Fibroblast of gingiva (primary cell): ENCODE measurements at regions not wholly inside any gene's neighbourhood (a gene's known extent, or its start where the extent isn't known, plus 50 kb on each side); places are given as distances from the start of the nearest gene placed in this dataset.

Experiments
- DNase-seq: peaks from one replicate; pipeline ENCODE4 v3.0.0-alpha.2; 2011; ENCODE audit warnings: low read depth

DNA sequence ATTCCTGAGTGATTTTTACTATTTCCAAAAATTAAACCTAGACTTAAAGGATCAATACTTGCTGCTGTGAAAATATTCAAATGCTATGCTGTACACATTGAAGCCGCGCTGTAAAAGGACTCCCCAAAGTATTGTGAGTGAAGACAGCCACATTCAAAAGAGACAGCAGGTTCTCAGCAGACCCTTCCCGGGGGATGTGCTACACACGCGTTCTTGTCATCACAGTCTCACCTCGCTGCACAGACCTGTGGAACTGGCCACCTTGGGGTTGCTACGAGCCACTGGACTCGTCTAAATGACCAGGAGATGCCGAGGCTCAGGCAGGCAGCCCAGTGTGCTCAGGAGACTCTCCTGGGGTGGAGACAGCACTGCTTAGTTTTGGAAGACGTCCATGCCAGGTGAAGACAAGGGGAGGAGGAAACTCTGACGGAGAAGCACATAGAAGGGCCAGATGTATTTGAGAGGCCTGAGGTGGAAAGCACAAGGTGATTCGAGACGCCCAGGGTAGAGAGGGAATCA lies 367.7 kb upstream of the SHH start:
- DNase-seq: no peak

DNA sequence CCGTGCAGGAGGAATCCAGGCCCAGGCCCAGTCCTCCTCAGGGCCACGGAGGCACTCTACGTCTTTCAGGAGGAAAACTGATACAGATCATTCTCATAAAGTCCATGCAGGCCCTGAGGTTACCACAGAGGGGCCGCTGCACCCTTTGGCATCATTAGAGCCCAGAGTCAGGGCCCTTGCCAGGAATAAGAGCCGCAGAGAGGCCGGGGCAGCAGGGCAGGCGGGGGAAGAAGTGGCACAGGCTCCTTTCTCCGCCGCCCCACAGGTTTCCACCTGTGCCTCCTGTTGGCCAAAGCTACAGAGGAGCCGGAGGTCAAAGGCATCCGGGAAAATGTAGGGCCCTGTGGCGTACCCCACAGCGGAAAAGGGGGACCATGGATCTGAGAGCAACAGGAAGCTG lies 366.6 kb upstream of the SHH start:
- DNase-seq: no peak

GRCh38 chr7:156178214-156178613 lies 366.0 kb upstream of the SHH start:
- DNase-seq: no peak

DNA sequence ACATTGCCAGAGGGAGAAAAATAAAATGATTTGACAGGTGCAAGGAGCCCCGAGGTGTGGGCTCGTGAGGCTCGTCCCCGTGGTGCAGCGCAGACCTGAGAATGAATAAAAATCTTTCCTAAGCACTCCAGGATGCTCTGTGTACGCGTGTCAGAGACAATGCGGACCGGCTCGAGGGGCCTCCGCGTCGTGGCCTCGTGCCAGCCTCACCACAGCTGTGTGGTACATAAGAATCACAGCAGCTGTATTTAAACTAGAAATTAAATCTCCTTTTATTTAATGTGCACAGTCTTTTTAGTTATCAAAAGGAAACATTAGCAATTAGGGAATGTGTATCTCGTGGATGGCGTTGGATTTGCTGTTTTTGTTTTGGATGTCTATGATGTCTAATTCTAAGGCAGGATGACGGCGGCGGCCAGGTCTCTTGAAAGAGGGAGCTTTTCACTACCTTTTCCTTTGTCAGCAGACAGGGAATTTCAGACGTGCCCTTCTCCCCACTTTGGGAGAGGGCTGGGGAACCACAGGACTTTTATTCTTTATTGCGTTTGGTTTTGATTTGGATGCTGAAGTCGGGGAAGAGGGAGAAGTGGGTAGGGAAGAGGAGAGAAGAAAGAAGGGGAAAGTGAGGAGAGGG lies 365.3 kb upstream of the SHH start:
- DNase-seq: no peak

- no peak for DNase-seq
Observed at GRCh38 chr7:156176039-156176438, 363.8 kb upstream of the SHH start.

GRCh38 chr7:156175003-156175402 lies 362.7 kb upstream of the SHH start:
- DNase-seq: no peak

DNA sequence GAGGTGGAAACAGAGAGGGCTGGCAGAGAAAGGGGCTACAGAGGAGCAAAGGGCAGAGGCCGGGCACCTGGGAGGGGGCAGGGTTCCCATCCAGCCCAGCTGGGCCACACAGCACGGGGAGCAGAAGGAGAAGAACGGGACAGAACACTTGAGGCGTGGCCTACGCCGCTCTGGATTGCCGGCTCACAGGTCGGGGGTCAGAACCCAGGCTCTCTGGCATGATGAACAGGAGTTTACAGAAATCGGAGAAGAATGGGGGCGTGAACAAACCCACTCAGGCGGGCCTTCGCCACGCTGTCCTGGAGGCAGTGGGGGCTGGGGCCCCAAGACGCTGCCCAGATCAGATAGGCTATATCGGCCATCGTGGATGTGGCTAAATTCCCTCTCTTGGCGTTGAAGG lies 362.2 kb upstream of the SHH start:
- no peak for DNase-seq

- DNase-seq: no peak
Observed at GRCh38 chr7:156173748-156174353, 361.6 kb upstream of the SHH start.

DNA sequence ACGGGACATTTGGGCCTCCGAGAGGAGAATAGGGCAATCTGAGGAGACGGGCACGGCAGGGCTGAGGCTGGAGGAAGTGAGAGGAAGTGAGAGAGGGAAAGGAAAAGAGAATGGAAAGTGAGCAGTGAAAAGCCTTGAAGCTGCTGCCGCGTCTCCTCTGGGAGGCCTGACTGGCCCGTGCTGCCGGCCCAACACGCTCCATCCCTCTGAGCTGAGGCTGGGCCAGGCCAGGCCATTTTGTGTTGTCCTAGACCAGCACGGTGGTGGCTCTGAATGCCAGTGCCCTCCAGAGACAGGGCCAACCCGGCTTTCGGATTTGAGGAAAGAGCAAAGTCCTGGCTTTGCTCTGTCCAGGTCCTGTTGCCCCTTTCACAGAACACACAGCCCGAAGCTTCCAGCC lies 361.1 kb upstream of the SHH start:
- DNase-seq: no peak

- no peak for DNase-seq
Observed at GRCh38 chr7:156172638-156173037, 360.4 kb upstream of the SHH start.

DNA sequence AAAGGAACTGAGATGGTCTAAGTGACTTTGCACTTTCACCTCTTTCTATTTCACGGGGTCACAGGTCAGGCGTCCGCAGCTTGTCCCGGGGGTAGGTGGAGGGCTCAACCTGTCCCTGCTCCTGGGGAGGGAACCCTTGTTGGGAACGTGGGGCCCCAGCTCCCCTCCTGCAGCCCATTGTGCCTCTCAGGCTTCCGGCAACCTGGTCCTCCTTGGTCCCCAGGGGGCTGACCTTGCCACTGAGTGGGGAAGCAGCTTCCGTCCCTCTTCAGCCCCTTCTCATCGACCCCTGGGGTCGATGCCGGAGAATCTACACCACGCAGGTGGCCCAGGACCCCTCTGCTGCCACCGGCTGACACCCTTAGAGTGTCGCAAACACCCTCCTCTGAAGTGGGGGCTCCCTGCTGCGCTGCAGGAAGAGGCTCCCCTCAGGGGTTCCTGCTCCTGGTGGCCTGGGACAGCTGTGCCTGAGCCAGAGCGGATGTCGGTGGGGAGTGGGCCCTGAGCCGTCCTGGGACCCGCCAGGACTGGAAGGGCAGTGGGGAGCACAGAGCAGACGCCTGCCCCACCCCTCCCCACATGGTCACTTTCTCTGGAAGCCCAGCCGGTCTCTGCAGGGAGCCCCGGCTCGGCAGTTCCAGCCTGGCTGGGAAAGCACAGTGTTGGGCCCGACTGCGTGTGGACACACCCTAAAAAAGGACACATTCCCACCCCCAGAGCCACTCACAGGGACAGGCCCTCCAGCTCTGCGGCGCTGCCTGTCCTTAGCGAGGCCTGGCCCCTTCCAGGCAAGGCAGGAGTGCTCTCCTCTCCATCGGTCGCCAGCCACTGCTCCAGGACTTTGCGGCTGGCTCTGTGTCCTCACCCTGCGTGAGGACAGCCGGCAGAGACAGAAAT lies 357.5 kb upstream of the SHH start:
- no peak for DNase-seq

- no peak for DNase-seq
Observed at GRCh38 chr7:156168434-156168833, 356.2 kb upstream of the SHH start.

DNA sequence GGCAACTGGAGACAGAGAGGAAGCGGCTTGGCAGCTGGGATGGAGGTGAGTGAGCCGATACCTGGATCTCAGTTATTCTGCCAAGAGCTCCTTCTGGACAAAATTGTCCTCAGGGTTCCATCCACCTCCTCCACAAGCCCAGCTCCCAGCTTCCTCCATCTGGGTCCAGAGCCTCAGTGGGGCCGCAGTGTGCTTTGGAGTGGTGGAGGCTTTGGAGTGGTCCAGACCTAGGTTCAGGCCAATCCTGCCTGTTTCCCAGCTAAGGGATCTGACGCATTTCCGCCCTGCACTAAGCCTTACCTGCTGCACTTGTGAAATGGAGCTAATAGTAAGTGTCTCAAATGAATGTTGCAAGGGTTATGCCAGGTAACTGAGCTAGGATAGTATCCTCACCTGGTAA lies 355.7 kb upstream of the SHH start:
- DNase-seq: no peak

DNA sequence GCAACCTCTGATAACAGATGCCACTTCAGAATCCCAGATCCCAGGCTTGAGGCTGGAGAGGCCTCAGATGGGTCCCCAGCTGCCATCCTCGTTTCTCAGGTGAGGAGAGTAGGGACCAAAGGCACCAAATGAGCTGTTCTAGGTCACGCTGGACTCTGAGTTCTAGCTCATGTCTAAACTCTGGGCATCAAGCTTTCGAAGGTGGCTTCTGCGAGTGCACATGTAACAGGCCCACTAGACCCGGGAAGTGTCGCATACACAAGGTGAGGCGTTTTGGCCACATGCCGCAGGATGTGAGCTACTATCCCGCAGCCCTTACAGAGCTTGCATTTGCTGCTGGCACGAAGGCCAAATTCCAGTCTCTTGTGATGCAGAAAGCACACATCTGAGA lies 355.1 kb upstream of the SHH start:
- DNase-seq: no peak

DNA sequence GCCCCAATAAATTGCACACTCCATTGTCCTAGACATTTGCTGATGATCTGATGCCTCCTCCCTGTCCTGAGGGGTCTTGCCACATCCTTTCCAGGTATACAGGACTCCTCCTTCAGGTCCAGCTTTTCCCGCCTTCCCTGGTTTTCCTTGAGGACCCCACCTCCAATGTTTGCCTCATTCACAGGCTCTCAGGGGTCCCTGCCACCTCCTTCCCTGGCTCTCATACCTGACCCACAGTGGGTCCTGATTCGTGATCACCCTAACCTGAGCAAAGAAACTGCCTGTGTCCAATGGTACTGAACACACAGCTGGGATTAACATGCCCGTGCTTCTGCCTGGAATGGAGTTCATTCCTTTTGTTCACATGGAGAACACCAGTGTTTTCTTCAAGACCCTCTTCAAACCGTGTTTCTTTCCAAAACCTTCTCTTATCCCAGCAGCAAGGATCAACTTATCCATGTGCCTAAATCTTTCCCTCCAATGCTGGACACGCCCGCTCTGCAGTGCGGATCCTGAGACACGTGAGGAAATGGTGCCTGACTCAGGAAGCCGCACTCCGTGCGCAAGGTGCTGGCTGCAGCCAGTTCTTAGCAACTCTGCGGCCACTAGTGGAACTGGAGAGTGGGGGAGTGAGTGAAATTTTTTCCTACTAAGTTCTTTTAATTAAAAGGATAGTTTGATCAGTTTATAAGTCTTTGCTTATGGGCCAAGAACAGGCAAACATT lies 354.6 kb upstream of the SHH start:
- no peak for DNase-seq

GRCh38 chr7:156163747-156164146 lies 351.5 kb upstream of the SHH start:
- no peak for DNase-seq

GRCh38 chr7:156162451-156162850 lies 350.2 kb upstream of the SHH start:
- no peak for DNase-seq

DNA sequence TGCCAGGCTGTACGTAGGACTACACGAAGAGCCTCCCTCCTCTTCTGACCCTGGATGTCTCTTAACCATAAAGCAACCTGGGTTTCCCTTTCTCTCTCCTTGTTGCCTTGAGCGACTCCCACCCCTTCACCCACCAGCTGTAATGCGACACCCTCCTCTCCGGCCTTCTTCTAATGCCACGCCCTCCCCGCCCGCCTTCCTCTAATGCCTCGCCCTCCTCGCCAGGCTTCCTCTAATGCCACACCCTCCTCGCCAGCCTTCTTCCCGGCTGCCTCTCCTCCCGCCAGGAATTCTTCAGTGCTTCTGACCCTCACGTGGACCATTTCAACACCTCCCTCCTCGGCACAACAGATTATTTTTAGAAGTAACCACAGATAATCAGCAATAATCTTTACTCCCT lies 348.5 kb upstream of the SHH start:
- DNase-seq: no peak

GRCh38 chr7:156158693-156159092 lies 346.4 kb upstream of the SHH start:
- DNase-seq: no peak

DNA sequence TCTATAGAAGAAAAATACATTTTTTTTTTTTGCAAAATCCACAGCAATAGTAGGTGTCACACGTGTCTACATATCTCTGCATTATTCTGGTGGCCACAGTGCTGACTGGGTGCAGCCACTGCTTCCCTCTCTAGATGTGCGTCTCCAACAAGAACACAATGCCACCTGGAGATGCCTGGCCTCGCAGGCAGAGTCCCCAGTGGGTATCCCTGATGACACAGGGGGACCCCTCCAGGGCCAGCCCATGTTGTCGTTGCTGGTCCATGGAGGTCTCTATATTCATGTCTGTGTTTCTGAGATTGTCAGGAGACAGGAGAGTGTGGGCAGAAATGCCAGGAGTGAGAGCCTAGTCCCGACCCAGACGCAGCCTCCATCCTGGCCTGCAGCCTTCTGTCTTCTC lies 345.9 kb upstream of the SHH start:
- DNase-seq: no peak

GRCh38 chr7:156157409-156158012 lies 345.2 kb upstream of the SHH start:
- DNase-seq: no peak
